ENCODE measurements at regions not wholly inside any gene's neighbourhood (a gene's known extent, or its start where the extent isn't known, plus 50 kb on each side); places are given as distances from the start of the nearest gene placed in this dataset.

DNA sequence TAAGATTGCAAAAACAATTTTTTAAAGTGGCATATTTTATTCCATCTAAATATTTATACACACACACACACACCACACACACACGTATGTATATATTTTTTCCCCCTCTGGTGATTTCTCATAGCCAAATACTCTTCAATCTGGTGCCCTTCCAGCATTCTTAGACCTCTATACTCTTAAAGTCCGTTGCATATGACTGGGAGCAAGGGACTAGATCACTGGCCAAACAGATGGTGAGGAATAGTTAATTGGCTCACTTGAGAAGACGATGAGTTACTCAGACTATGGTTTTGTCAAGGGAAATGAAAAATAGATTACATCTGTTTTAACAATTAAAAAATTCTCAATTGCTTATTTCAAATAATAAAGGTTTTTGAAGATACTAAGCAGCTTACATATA, 512.5 kb upstream of the LRRTM4 start:
- ChIA-PET POLR2A (no interaction called here), CTCF (ENCODE audit: low intra/inter-chr PET ratio, low total read pairs) (no interaction called here)
- Histone ChIP-seq H3K27ac (ENCODE audit: extremely low read length, insufficient read depth, low read length) (no peak overlapping the region), H3K9ac (ENCODE audit: insufficient read depth, low read depth, low read length) (no peak overlapping the region), H3K4me2 (ENCODE audit: low read depth, low read length) (no peak overlapping the region), H3K36me3 (replicated peaks in 1 of 2; ENCODE audit: control insufficient read depth in 1 of 2, insufficient read depth in 2 of 2, low read length in 2 of 2) (no peaks in the 10 kb centered on the region; a peak in 1 of 5 replicates), H3K79me2 (ENCODE audit: insufficient read depth, low read length) (no peaks in the 10 kb centered on the region), H2AFZ (ENCODE audit: low read length) (no peak overlapping the region), H3K27me3 (ENCODE audit: control insufficient read depth in 1 of 2, insufficient read depth in 2 of 2, low read length in 2 of 2) (no peaks in the 10 kb centered on the region), H3K4me1 (ENCODE audit: insufficient read depth, low read length) (no peaks in the 10 kb centered on the region), H3K4me3 (replicated peaks in 1 of 3; ENCODE audit: insufficient read depth in 1 of 3, low read depth in 2 of 3, low read length in 3 of 3) (no peak overlapping the region), H4K20me1 (ENCODE audit: insufficient read depth, low read length) (no peaks in the 10 kb centered on the region), H3K9me3 (ENCODE audit: low read length) (peaks cover 18% of the 10 kb centered on the region)
- DNase-seq (ENCODE audit: low spot score): no peak
- in situ Hi-C loops (cut with HindIII; ENCODE audit: extremely low pct_ligation_motif_present, low pct_unique_long_range_greater_than_20kb): no loop called here
- no TSS peak for BruUV-seq (replicated peaks)
- FAIRE-seq: no peak
- 93% methylated on average over 3 of the region's 3 CpGs for WGBS (ENCODE audit: low lambda C conversion rate)
- ATAC-seq: no peak
- intact Hi-C loops (cut with micrococcal nuclease; ENCODE audit: unreplicated experiment): no loop called here
- TF ChIP-seq ZNF414 (CRISPR knock-in tag; IDR thresholded peaks at IDR 0.05): no peak
- TF ChIP-seq, protein P1, sequence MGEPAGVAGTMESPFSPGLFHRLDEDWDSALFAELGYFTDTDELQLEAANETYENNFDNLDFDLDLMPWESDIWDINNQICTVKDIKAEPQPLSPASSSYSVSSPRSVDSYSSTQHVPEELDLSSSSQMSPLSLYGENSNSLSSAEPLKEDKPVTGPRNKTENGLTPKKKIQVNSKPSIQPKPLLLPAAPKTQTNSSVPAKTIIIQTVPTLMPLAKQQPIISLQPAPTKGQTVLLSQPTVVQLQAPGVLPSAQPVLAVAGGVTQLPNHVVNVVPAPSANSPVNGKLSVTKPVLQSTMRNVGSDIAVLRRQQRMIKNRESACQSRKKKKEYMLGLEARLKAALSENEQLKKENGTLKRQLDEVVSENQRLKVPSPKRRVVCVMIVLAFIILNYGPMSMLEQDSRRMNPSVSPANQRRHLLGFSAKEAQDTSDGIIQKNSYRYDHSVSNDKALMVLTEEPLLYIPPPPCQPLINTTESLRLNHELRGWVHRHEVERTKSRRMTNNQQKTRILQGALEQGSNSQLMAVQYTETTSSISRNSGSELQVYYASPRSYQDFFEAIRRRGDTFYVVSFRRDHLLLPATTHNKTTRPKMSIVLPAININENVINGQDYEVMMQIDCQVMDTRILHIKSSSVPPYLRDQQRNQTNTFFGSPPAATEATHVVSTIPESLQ (CRISPR knock-in tag; conservative IDR thresholded peaks at IDR 0.05): no peak
- no peak for TF ChIP-seq TRIM24 (CRISPR knock-in tag; IDR thresholded peaks at IDR 0.05)

DNA sequence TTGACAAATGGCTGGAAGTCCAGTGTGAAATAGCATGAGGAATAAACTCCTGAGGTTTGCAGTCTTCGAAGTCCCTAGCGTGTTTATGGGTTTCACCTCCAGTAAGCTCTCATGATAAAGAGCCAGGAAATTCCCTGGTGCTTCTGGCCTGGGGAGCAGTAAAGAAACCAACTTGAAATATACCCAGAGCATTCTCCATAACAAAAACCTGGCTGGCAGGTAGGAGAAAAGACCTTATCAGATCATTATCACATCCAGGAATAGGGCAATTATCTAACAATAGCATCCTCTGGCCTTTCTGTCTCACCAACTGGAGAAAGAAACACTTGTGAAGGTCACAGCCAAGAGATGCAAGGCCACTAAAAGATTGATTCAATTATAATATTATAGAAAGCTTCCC, 513.6 kb upstream of the LRRTM4 start:
- TF ChIP-seq TCF7 (IDR thresholded peaks at IDR 0.05; ENCODE audit: low read depth) (no peak), YEATS4 (CRISPR knock-in tag; IDR thresholded peaks at IDR 0.05; ENCODE audit: borderline replicate concordance) (no peak), ZNF362 (CRISPR knock-in tag; IDR thresholded peaks at IDR 0.05; ENCODE audit: borderline replicate concordance) (no peak), ZNF558 (CRISPR knock-in tag; IDR thresholded peaks at IDR 0.05; ENCODE audit: borderline replicate concordance) (no peak), ZNF850 (CRISPR knock-in tag; conservative IDR thresholded peaks at IDR 0.05) (no peak)
- TF ChIP-seq, protein P2, sequence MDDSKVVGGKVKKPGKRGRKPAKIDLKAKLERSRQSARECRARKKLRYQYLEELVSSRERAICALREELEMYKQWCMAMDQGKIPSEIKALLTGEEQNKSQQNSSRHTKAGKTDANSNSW (CRISPR knock-in tag; IDR thresholded peaks at IDR 0.05; ENCODE audit: borderline replicate concordance): no peak
- no peak overlapping the region for H3K9ac ChIP-seq (ENCODE audit: insufficient read depth, low read depth, low read length)
- WGBS (ENCODE audit: low lambda C conversion rate): 100% methylated on average over 2 of the region's 2 CpGs
- in situ Hi-C loops (cut with HindIII; ENCODE audit: extremely low pct_ligation_motif_present, low pct_unique_long_range_greater_than_20kb) (no loop called here), intact Hi-C loops (cut with micrococcal nuclease; ENCODE audit: unreplicated experiment) (no loop called here)
- ChIA-PET POLR2A (no interaction called here), CTCF (ENCODE audit: low intra/inter-chr PET ratio, low total read pairs) (no interaction called here)
- no peaks in the 10 kb centered on the region for H3K4me1 ChIP-seq (ENCODE audit: insufficient read depth, low read length)
- no peaks in the 10 kb centered on the region for H3K27me3 ChIP-seq (ENCODE audit: control insufficient read depth in 1 of 2, insufficient read depth in 2 of 2, low read length in 2 of 2)
- ATAC-seq (no peak), FAIRE-seq (no peak), DNase-seq (ENCODE audit: low spot score) (no peak)
- BruUV-seq (replicated peaks): no TSS peak
- H3K4me3 ChIP-seq (replicated peaks in 1 of 3; ENCODE audit: insufficient read depth in 1 of 3, low read depth in 2 of 3, low read length in 3 of 3): no peak overlapping the region
- H3K27ac ChIP-seq (ENCODE audit: extremely low read length, insufficient read depth, low read length): no peak overlapping the region
- no peaks in the 10 kb centered on the region for H4K20me1 ChIP-seq (ENCODE audit: insufficient read depth, low read length)
- H3K36me3 ChIP-seq (replicated peaks in 1 of 2; ENCODE audit: control insufficient read depth in 1 of 2, insufficient read depth in 2 of 2, low read length in 2 of 2): no peaks in the 10 kb centered on the region; a peak in 1 of 5 replicates
- peaks cover 7% of the 10 kb centered on the region; the same call in 1 of the 2 replicates for H3K9me3 ChIP-seq (ENCODE audit: low read length)
- no peak overlapping the region for H3K4me2 ChIP-seq (ENCODE audit: low read depth, low read length)
- H2AFZ ChIP-seq (ENCODE audit: low read length): no peak overlapping the region
- H3K79me2 ChIP-seq (ENCODE audit: insufficient read depth, low read length): no peaks in the 10 kb centered on the region

All from HepG2 (cell line).